ENCODE measurements at regions not wholly inside any gene's neighbourhood (a gene's known extent, or its start where the extent isn't known, plus 50 kb on each side); places are given as distances from the start of the nearest gene placed in this dataset.
"Not testable (repeated sequence)": the region's sequence is repeated elsewhere in the genome, so short reads cannot be mapped to it uniquely, and the experiment has no call there.

- DNase-seq (ENCODE audit: low read depth) = no peak
These were observed 1100.7 kb upstream of the MIR17HG start for GRCh38 chr13:90246687-90247345.

- DNase-seq (ENCODE audit: low read depth) = no peak
These were observed 1093.7 kb upstream of the MIR17HG start for GRCh38 chr13:90253806-90254205.

- no peak for DNase-seq (ENCODE audit: low read depth)
These were observed 1093.0 kb upstream of the MIR17HG start for GRCh38 chr13:90254437-90254836.

- DNase-seq (ENCODE audit: low read depth) = no peak
These were observed 1090.7 kb upstream of the MIR17HG start for GRCh38 chr13:90256746-90257145.

GRCh38 chr13:90258129-90258528, 1089.4 kb upstream of the MIR17HG start:
- no peak for DNase-seq (ENCODE audit: low read depth)

GRCh38 chr13:90261343-90261742, 1086.1 kb upstream of the MIR17HG start:
- DNase-seq (ENCODE audit: low read depth) = no peak

GRCh38 chr13:90270226-90270625, 1077.3 kb upstream of the MIR17HG start:
- DNase-seq (ENCODE audit: low read depth) = no peak

GRCh38 chr13:90272356-90272755, 1075.1 kb upstream of the MIR17HG start:
- DNase-seq (ENCODE audit: low read depth) = no peak

GRCh38 chr13:90276216-90276615, 1071.3 kb upstream of the MIR17HG start:
- DNase-seq (ENCODE audit: low read depth) = no peak

GRCh38 chr13:90278231-90278630, 1069.3 kb upstream of the MIR17HG start:
- DNase-seq (ENCODE audit: low read depth) = not testable (repeated sequence)

GRCh38 chr13:90281709-90282108, 1065.8 kb upstream of the MIR17HG start:
- DNase-seq (ENCODE audit: low read depth) = no peak

GRCh38 chr13:90287521-90287920, 1060.0 kb upstream of the MIR17HG start:
- no peak for DNase-seq (ENCODE audit: low read depth)

- no peak for DNase-seq (ENCODE audit: low read depth)
These were observed 1053.6 kb upstream of the MIR17HG start for GRCh38 chr13:90293793-90294361.

GRCh38 chr13:90299238-90299637, 1048.2 kb upstream of the MIR17HG start:
- DNase-seq (ENCODE audit: low read depth) = no peak

- DNase-seq (ENCODE audit: low read depth) = no peak
These were observed 1047.5 kb upstream of the MIR17HG start for GRCh38 chr13:90300015-90300414.

- DNase-seq (ENCODE audit: low read depth) = no peak
These were observed 1045.4 kb upstream of the MIR17HG start for GRCh38 chr13:90302107-90302506.

GRCh38 chr13:90305796-90306195, 1041.7 kb upstream of the MIR17HG start:
- DNase-seq (ENCODE audit: low read depth) = no peak

- DNase-seq (ENCODE audit: low read depth) = no peak
These were observed 1040.4 kb upstream of the MIR17HG start for GRCh38 chr13:90307136-90307535.

GRCh38 chr13:90308249-90308648, 1039.2 kb upstream of the MIR17HG start:
- DNase-seq (ENCODE audit: low read depth) = no peak

GRCh38 chr13:90311929-90312328, 1035.6 kb upstream of the MIR17HG start:
- DNase-seq (ENCODE audit: low read depth) = no peak

- DNase-seq (ENCODE audit: low read depth) = no peak
These were observed 1032.4 kb upstream of the MIR17HG start for GRCh38 chr13:90315061-90315460.

GRCh38 chr13:90320664-90321063, 1026.8 kb upstream of the MIR17HG start:
- DNase-seq (ENCODE audit: low read depth) = no peak

- DNase-seq (ENCODE audit: low read depth) = no peak
These were observed 1026.1 kb upstream of the MIR17HG start for GRCh38 chr13:90321281-90321931.

GRCh38 chr13:90329641-90330040, 1017.8 kb upstream of the MIR17HG start:
- DNase-seq (ENCODE audit: low read depth) = no peak

Data from stimulated activated CD8-positive, alpha-beta memory T cell treated with anti-CD3 and anti-CD28 coated beads, Interleukin-15, amount 100 ng/mL, for 1 hour (primary cell).